ENCODE measurements at regions not wholly inside any gene's neighbourhood (a gene's known extent, or its start where the extent isn't known, plus 50 kb on each side); places are given as distances from the start of the nearest gene placed in this dataset.
"Not testable (repeated sequence)": the region's sequence is repeated elsewhere in the genome, so short reads cannot be mapped to it uniquely, and the experiment has no call there.

GRCh38 chr4:178196751-178197374 is 754.6 kb upstream of the AGA start:
- DNase-seq: no peak

GRCh38 chr4:178198691-178199090 is 756.5 kb upstream of the AGA start:
- no peak for DNase-seq

DNA sequence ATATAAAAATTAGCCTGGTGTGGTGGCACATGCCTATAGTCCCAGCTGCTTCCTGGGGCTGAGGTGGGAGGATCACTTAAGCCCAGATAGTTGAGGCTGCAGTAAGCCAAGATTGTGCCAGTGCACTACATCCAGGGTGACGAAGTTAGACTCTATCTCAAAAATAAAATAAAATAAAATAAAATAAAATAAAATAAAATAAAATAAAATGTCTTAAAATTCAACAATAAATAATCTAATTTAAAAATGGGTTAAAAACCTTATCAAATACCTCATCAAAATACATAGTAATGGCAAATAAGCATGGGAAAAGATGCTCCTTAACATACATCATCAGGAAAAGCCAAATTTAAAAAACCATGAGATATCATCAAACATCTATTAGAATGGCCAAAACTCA is 760.2 kb upstream of the AGA start:
- no peak for DNase-seq

DNA sequence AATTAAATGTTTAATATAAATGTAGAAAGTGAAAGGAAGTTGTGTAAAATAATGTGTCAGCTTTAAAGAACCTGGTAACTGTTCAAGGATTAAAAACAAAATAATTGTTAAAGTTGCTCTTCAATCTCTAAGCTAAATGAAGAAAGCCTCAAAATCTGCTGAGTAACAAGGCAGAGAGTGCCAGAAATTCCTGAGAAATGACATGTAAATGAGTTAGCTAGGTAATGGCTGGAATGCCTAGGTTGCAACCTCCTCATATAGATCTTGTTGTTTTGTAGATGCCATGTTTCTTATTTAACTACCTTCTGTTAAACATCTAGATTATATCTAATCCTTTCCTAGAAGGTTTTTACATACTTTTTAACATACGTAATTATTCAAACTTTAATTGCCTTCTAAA is 763.6 kb upstream of the AGA start:
- no peak for DNase-seq

- DNase-seq: no peak
These were observed 773.1 kb upstream of the AGA start for GRCh38 chr4:178215309-178215708.

DNA sequence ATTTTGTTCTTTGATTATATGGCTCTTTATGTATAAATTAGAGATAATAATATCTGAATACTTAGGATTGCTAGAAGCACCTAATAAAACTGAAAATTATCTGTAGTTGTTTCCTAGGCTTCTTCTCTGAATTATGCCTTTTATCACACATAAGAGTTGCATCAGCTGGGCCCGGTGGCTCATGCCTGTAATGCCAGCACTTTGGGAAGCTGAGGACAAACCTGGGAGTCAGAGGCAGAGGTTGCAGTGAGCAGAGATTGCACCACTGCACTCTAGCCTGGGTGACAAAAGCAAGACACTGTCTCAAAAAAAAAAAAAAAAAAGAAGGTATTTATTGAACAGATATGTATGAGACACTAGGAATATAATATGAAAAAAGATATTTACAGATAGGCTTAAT is 773.5 kb upstream of the AGA start:
- no peak for DNase-seq

DNA sequence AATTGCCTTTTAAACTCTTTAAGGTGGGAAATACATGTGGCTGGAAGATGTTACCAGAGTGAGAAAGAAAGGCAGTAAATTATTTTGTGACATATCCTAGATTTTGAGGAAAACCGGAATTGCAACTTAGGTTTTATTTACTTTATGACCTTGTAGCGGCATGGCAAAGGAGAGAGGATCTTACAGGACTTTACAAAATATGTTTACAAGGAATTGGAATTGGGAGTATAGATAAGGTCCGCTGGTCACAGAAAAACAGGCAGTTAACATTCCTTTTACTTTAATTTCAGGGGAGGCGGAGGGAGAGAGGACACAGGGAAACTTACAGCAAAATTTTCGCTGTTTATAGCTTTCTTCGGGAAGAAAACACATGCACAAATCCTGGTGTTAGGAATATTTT is 784.2 kb upstream of the AGA start:
- not testable (repeated sequence) for DNase-seq

GRCh38 chr4:178233906-178234305 is 791.7 kb upstream of the AGA start:
- DNase-seq: no peak

GRCh38 chr4:178240891-178241290 is 798.7 kb upstream of the AGA start:
- DNase-seq: no peak

- DNase-seq: no peak
These were observed 799.4 kb upstream of the AGA start for GRCh38 chr4:178241601-178242118.

DNA sequence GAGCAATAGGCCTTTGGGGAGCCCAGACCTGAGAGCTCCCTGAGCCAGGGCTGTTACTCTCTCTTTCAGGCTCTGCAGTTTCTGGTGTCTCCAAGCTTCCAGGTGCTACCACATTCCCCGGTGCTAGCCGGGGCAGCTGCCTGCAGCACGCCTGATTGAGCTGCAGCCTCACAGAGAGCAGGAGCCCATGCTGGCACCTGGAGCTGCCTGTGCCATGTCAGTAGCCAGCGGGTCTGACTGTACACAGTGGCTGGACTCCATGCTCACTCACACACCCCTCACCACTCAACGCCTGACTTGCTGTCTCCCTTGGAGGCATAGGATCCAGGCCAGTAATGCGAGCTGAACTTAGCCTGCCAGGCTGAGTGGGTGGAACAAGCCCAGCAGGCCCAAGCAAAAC is 800.4 kb upstream of the AGA start:
- DNase-seq: no peak

DNA sequence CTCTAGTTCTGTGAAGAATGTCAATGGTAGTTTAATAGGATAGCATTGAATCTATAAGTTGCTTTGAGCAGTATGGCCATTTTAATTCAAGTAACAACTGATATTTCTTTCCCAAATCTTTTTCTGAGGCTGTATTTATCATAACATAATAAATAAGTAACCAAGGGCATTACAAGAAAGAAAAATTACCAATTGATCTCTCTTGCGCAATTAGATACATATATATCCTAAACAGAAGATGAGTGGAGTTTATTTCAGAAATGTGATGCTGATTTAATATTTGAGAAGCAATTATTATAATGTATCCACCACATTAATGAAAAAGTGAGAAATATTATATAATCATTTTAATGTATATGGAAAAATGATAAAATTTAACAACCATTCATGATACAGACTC is 802.5 kb upstream of the AGA start:
- DNase-seq: no peak

GRCh38 chr4:178255172-178255571 is 812.9 kb upstream of the AGA start:
- DNase-seq: no peak

DNA sequence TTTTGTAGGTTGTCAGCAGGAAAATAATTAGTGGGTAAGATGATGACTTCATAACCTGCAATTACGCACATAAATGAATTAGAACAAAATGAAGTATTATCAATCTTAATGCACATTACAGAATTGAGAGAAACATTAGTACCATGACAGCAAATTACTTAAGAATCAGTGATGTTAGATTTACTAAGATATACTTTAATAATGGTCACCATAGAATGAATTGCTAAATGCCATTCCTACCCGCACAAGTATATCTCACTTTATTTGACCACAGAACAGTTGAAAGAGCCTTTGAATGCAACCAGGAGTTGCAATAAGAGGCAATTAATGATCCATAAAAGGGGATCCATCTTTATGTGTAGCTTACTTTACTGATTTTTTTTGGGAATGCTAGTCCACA is 816.4 kb upstream of the AGA start:
- no peak for DNase-seq

DNA sequence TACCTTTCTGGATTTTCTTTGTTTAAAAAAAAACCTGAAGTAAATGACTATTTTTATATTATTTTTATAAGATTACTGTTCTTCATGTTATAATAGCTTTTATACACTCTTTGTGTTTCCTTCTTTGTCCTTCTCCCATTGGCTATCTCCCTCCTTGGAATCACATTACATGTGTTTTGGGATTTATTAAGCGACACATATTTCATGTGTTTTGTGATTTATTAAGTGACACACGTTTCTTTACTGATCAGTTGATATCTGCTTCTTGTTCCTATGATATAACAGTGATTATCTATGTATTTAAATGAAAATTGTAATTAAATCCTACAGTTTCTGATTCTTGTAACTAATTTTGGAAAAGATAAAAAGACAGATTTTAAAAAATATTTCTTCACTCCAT is 817.3 kb upstream of the AGA start:
- DNase-seq: no peak

GRCh38 chr4:178264001-178264400 is 821.8 kb upstream of the AGA start:
- no peak for DNase-seq

DNA sequence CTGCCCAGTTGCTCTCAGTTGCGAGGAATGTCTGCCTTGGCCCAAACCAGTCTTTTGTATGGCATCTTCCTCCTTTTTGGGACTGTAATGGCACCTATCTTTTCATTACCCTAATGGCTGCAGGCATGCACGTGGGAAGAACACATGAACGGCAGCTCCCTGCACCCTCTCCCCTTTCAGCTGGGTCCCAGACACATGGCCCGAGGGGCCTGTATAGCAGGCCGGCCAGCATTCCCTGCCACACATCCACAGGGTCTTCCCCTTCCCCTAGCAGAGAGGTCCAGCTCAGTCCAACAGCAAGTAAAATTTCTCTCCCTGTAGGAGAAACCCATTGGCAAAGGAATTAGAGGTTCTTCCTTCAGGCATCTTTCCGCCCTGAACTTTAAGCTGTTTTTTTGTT is 829.1 kb upstream of the AGA start:
- no peak for DNase-seq

- DNase-seq: no peak
These were observed 830.9 kb upstream of the AGA start for GRCh38 chr4:178273168-178273567.

- no peak for DNase-seq
These were observed 833.6 kb upstream of the AGA start for GRCh38 chr4:178275671-178276360.

DNA sequence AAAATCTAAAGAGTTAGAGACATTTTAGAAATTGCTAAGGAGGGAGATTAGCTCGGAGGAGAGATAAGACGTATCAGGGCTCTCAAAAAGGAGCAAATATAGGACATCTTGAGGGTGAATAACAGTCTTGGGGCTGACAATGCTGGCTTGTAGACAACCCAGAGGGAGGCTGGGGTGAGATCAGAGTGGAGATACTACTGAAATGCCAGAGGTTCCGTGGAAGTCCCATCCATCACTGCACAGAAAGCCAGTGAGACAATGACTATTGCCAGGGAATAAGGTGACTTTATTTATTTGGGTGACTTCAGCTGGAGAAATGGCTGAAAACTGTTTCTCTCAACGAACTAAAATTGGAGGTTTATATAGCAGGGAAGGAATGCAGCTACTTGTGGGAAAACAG is 838.1 kb upstream of the AGA start:
- DNase-seq: no peak

DNA sequence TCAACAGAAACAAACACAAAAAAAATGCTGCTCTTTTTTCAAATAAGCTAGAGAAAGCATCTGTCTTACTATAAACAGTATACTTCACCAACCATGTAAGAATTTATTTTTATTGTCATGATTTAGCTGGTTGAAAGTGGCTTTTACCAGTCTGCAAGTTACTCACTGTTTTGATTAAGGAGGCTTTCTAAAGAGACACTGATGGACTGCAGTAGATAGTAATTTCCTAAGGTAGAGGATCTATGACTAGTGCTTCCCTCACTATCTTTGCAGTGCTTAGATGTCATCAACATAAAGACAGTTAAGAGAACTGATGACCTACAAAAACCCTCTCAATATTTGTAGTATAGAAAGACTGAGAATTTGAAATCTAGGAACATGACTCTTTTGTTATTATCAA is 846.2 kb upstream of the AGA start:
- DNase-seq: no peak

DNA sequence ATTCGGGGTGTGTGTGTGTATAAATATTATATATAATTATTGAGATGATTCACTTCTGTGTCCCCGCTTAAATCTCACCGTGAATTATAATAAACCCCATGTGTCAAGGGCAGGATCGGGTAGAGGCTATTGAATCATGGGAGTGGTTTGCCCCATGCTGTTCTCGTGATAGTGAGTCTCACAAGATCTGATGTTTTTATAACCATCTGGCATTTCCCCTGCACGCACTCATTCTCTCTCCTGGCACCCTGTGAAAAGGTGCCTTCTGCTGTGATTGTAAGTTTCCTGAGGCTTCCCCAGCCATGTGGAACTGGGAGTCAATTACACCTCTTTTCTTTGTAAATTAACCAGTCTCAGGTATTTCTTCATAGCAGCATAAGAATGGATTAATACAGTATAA is 851.4 kb upstream of the AGA start:
- no peak for DNase-seq

DNA sequence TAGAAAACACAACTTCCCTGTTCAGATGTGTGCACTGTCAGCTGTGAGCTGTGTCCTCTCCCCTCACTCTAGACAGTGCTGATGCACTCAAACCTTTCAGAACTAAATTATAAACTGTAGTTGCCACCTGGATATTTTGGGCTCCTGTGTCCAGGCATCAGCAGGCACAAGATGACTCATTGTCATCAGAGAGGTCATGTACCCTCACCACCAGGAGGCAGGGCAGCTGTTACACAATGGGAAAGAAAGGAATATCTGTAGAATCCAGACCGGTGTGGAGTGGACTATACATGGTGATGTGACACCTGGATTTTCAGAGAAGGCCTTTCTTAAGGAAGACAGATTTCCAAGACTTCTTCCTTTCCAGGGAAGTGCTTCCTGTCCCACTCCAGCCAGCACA is 854.4 kb upstream of the AGA start:
- no peak for DNase-seq

DNA sequence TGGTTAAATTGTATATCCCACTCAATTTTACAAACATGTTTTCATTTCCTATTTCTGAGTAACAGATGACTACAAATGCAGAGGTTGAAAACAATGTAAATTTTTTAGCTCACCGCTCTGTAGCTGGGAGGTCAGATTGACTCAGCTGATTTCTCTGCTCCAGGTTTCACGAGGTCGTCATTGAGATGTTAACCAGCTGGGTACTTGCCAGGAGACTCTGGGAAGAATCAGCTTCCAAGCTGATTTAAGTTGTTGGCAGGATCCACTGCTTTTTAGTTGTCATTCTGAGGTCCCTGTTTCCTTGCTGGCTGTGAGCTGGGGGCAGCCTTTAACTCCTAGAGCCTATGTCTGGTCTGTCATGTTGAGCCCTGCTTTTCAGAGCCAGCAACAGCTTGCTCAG is 864.3 kb upstream of the AGA start:
- no peak for DNase-seq

DNA sequence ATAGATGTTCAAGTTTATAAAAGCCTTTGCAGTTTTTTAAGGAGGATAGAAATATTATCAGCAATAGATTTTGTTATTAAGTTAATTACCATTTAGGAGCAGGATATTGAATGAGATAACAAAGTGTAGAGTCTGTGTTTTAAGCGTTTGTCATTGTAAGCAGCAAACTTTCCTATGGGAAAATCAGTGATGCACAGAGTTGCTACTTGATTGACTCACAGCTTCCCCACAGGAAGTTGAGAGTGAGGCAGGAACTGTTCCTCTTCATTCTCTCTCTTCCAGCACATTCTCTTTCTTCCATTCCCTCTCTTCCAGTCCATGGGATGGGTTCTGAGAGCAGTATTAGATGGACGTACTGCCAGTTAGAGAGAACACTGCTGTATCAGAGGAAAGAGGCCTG is 867.7 kb upstream of the AGA start:
- DNase-seq: no peak

Measured in activated CD8-positive, alpha-beta memory T cell treated with anti-CD3 and anti-CD28 coated beads, Interleukin-2, amount 50 U/mL, for 48 hours (primary cell).